Osteoblast (primary cell): ENCODE measurements at regions not wholly inside any gene's neighbourhood (a gene's known extent, or its start where the extent isn't known, plus 50 kb on each side); places are given as distances from the start of the nearest gene placed in this dataset.

Experiments
- DNase-seq: peaks from one replicate; pipeline ENCODE4 v3.0.0; 2011; ENCODE audit warnings: low spot score, mixed read lengths; ENCODE audit not compliant: insufficient read length; ENCODE audit errors: missing footprints
- H2AFZ ChIP-seq: 2 replicates; pipeline ENCODE4 v1.6.0; 2011; ENCODE audit warnings: mild to moderate bottlenecking, low read length
- H3K27ac ChIP-seq: 2 replicates; pipeline ENCODE4 v1.5.1; 2011; ENCODE audit warnings: mild to moderate bottlenecking, low read depth, low read length, moderate library complexity
- H3K27me3 ChIP-seq: 2 replicates; pipeline ENCODE4 v1.6.0; 2012; ENCODE audit warnings: mild to moderate bottlenecking, control low read depth, inconsistent platforms, low read length, moderate library complexity; ENCODE audit not compliant: insufficient read depth
- H3K36me3 ChIP-seq: 2 replicates; pipeline ENCODE4 v1.5.1; 2011; ENCODE audit warnings: mild to moderate bottlenecking, low read length, control low read depth, moderate library complexity; ENCODE audit not compliant: insufficient read depth
- H3K4me1 ChIP-seq: 2 replicates; pipeline ENCODE4 v1.5.1; 2011; ENCODE audit warnings: mild to moderate bottlenecking, low read length, control low read depth, moderate library complexity; ENCODE audit not compliant: insufficient read depth
- H3K4me2 ChIP-seq: 2 replicates; pipeline ENCODE4 v1.6.0; 2011; ENCODE audit warnings: mild to moderate bottlenecking, low read length; ENCODE audit not compliant: insufficient read depth
- H3K4me3 ChIP-seq: fragments of 200-600 bp; sonication (generic); 3 replicates; pipeline ENCODE4 v1.5.1; 2012; ENCODE audit warnings: mild to moderate bottlenecking, low read length, inconsistent platforms; ENCODE audit not compliant: insufficient read depth
- H3K79me2 ChIP-seq: 2 replicates; pipeline ENCODE4 v1.6.0; 2012; ENCODE audit warnings: mild to moderate bottlenecking, low read length, control low read depth, inconsistent platforms; ENCODE audit not compliant: insufficient read depth
- H3K9me3 ChIP-seq: 2 replicates; pipeline ENCODE4 v1.5.1; 2011; ENCODE audit warnings: low read depth, low read length, control low read depth
- H4K20me1 ChIP-seq: 2 replicates; pipeline ENCODE4 v1.6.0; 2012; ENCODE audit warnings: mild to moderate bottlenecking, low read length, control low read depth; ENCODE audit not compliant: insufficient read depth
- TF ChIP-seq, protein P1 (sequence below): IDR thresholded peaks from 2 replicates; pipeline ENCODE4 v1.5.1; 2011; ENCODE audit warnings: mild to moderate bottlenecking, low read depth, low read length, moderate library complexity; ENCODE audit errors: extremely low read depth

DNA sequence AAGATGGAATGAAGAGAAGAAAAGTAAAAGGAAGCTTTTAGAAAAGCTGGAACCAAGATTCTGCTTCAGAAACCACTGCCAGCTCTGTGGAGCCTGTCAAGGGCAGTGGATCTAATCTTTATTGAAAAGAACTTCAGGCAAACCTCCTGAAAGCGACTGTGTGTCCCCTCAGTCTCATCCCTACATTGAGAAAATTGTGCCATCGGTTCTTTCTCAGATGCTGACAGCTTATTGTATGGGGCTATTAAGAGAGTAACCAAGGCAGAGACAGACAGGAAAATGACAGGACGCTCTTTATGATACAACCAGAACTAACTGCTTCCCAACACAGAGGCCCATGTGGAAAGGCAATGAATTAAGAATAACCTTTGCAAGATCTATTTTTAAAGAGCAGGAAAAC, 763.2 kb upstream of the CHAC2 start:
- Histone ChIP-seq H3K27me3 (no peaks in the 10 kb centered on the region), H3K27ac (no peak overlapping the region), H2AFZ (no peak overlapping the region), H3K4me1 (no peaks in the 10 kb centered on the region), H3K9me3 (no peaks in the 10 kb centered on the region), H3K36me3 (no peaks in the 10 kb centered on the region), H3K4me2 (no peak overlapping the region), H3K4me3 (no peak overlapping the region), H4K20me1 (no peaks in the 10 kb centered on the region), H3K79me2 (no peaks in the 10 kb centered on the region)
- TF ChIP-seq, protein P1, sequence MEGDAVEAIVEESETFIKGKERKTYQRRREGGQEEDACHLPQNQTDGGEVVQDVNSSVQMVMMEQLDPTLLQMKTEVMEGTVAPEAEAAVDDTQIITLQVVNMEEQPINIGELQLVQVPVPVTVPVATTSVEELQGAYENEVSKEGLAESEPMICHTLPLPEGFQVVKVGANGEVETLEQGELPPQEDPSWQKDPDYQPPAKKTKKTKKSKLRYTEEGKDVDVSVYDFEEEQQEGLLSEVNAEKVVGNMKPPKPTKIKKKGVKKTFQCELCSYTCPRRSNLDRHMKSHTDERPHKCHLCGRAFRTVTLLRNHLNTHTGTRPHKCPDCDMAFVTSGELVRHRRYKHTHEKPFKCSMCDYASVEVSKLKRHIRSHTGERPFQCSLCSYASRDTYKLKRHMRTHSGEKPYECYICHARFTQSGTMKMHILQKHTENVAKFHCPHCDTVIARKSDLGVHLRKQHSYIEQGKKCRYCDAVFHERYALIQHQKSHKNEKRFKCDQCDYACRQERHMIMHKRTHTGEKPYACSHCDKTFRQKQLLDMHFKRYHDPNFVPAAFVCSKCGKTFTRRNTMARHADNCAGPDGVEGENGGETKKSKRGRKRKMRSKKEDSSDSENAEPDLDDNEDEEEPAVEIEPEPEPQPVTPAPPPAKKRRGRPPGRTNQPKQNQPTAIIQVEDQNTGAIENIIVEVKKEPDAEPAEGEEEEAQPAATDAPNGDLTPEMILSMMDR: no peak
- DNase-seq: no peak

- no peak for DNase-seq
Measured at GRCh38 chr2:52995424-52995823, 772.2 kb upstream of the CHAC2 start.

DNA sequence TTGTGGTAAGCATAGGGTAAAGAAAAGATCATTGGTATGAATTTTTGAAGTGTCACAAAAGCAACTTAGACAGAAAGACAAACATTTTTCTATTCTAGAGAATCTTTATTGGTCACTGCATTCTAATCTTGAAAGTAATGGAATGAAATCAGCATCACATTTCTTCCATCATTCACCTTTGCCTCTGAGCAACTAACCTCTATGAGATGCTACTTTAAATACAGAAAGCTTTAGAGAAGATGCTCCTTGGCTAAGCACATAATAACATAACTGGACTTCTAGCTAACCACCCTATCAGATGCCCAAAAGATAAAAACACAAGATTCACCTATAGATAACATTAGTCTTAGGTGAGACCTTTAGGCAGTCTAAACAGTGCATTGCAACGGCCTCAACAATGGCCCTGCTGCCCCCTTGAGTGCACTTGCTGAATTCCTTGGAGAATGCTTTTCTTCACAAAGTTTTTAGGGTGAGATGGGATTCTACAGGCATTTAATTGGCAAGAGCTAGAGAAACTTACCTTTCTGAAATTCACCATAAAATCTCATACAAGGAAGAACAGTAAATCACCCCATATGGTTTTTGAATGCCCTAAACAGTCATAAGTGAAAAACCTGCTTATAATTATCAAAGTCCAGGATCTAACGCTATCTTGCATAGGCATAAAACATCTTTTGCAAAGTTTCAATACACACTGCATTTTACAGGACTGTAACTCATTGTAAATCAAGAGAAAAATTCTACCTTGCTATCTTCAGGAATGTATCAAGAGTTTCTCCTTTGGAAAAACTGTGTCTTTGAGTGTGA, 791.3 kb upstream of the CHAC2 start:
- TF ChIP-seq, protein P1: peak; percentile 53
- H2AFZ ChIP-seq: no peak overlapping the region
- no peak overlapping the region for H3K27ac ChIP-seq
- H3K9me3 ChIP-seq: no peaks in the 10 kb centered on the region
- no peaks in the 10 kb centered on the region for H3K36me3 ChIP-seq
- H3K4me1 ChIP-seq: no peaks in the 10 kb centered on the region
- no peaks in the 10 kb centered on the region for H3K27me3 ChIP-seq
- H4K20me1 ChIP-seq: no peaks in the 10 kb centered on the region
- no peak overlapping the region for H3K4me3 ChIP-seq
- DNase-seq: no peak
- H3K4me2 ChIP-seq: no peak overlapping the region
- H3K79me2 ChIP-seq: no peaks in the 10 kb centered on the region

More at GRCh38 chr2:52995424-52995823, 772.2 kb upstream of the CHAC2 start:
- Histone ChIP-seq H3K27ac (no peak overlapping the region), H3K9me3 (no peaks in the 10 kb centered on the region), H3K27me3 (no peaks in the 10 kb centered on the region), H3K4me2 (no peak overlapping the region), H3K36me3 (no peaks in the 10 kb centered on the region), H3K79me2 (no peaks in the 10 kb centered on the region), H3K4me1 (no peaks in the 10 kb centered on the region), H2AFZ (no peak overlapping the region), H4K20me1 (no peaks in the 10 kb centered on the region), H3K4me3 (no peak overlapping the region)
- TF ChIP-seq, protein P1: no peak

GRCh38 chr2:52974127-52974526, 793.5 kb upstream of the CHAC2 start:
- Histone ChIP-seq H3K4me3 (no peak overlapping the region), H2AFZ (no peak overlapping the region), H4K20me1 (no peaks in the 10 kb centered on the region), H3K36me3 (no peaks in the 10 kb centered on the region), H3K27me3 (no peaks in the 10 kb centered on the region), H3K4me1 (no peaks in the 10 kb centered on the region), H3K4me2 (no peak overlapping the region), H3K9me3 (no peaks in the 10 kb centered on the region), H3K79me2 (no peaks in the 10 kb centered on the region), H3K27ac (no peak overlapping the region)
- DNase-seq: no peak
- TF ChIP-seq, protein P1: no peak
